ENCODE measurements at regions not wholly inside any gene's neighbourhood (a gene's known extent, or its start where the extent isn't known, plus 50 kb on each side); places are given as distances from the start of the nearest gene placed in this dataset.

DNA sequence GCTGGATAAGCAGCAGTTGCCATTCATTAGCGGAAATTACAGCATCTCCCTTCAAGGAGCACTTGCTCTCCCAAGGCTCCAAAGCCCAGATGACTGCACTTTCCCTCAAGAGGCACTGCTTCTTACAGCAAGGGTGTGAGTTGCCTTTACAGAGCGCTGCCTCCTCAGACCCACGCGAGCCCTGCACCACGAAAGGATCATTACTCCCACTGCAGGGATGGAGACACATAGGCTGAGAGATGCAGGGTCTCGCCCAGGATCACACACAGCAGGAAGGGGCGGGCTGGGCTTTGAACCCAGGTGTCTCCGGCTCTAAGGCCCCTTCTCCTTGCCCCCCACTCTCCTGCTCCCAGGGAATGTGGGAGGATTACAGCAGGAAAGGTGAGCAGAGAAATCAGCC lies 405.5 kb downstream of the MATN1 start:
- DNase-seq (ENCODE audit: low spot score in 2 of 2), result no peak
- Mint-ChIP-seq H3K27ac (no peak overlapping the region), H3K4me3 (no peak overlapping the region), H3K36me3 (no peaks in the 10 kb centered on the region), H3K9me3 (no peaks in the 10 kb centered on the region), H3K4me1 (no peaks in the 10 kb centered on the region)
- ATAC-seq, result no peak

DNA sequence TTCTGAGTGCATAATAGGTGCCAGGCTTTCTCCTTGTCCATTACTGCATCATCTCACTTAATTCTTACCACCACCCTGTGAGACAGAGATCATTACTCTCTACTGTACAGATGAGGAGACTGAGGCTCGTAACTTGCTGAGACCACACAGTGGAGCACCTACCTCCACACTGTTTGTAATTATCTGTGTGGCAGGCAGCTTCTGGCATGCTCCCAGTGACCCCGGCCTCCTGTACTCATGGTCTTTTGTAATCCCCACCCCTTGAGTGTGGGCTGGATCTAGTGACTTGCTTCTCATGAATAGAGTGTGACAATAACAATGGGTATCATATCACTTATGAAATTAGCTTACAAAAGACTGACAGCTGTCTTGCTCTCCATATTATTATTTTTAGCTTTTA lies 407.3 kb downstream of the MATN1 start:
- DNase-seq (ENCODE audit: low spot score in 2 of 2), result no peak
- Mint-ChIP-seq H3K4me3 (no peak overlapping the region), H3K4me1 (no peaks in the 10 kb centered on the region), H3K36me3 (no peaks in the 10 kb centered on the region), H3K9me3 (no peaks in the 10 kb centered on the region), H3K27ac (no peak overlapping the region)
- no peak for ATAC-seq

DNA sequence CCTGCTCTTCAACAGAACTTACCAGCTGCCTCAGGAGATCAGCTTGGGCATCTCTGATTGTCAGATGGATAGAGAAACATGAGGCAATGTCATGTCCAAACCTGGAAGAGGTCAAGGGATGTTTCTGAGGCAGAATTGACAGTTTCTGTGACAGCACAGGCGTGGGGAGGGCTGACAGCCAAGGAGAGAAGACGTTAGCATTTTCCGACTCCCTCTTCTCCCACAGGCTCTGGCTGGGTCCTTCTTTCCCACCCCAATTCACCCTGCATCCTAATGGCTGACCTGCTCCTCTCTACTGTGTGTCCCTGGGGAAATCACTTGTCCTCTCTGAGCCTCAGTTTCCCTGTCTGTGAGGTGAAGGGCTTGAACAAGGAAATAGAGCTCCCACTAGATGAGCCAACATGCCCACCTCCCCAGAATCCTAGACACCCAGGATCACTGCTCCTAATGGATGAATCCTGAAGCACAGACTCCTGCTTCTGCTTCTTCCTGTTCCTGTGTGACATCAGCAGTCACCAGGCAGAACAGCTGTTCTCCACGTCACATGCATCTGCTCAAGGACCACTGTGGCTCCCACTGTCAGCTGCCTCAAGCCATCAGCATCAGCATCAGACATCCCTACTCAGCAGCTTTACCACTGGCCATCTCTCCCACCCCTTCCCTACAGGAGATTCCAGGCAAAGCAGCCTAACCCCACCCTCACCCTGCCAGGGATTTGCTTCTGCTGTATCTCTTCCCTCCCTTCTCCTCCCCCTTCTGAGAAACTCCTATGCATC lies 408.0 kb downstream of the MATN1 start:
- Mint-ChIP-seq H3K9me3 (no peaks in the 10 kb centered on the region), H3K4me3 (no peak overlapping the region), H3K27ac (no peak overlapping the region), H3K36me3 (no peaks in the 10 kb centered on the region), H3K4me1 (no peaks in the 10 kb centered on the region)
- ATAC-seq (no peak), DNase-seq (ENCODE audit: low spot score in 2 of 2) (no peak)

DNA sequence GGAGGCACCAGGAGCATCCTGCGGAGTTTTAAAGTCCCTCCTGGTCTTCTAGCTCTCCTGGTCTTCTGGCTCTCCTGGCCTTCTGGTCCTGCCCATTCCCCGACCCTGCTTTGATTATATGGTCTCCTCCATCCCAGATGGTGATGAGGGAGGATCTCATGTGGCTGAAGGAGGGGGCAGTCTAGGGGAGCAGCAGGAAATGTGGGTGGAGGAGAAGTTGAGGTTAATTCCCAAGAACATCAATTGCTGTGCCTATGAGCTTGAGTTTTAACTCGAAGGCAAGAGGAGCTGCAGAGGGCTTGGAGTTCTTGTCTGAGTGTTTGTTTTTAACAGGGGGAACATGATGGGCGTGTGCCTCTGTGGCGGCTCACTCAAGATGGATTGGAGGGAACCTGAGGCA lies 408.8 kb downstream of the MATN1 start:
- H3K36me3 Mint-ChIP-seq, result no peaks in the 10 kb centered on the region
- H3K27ac Mint-ChIP-seq, result no peak overlapping the region
- no peak for DNase-seq (ENCODE audit: low spot score in 2 of 2)
- H3K4me1 Mint-ChIP-seq, result no peaks in the 10 kb centered on the region
- no peak for ATAC-seq
- H3K4me3 Mint-ChIP-seq, result no peak overlapping the region
- H3K9me3 Mint-ChIP-seq, result no peaks in the 10 kb centered on the region

DNA sequence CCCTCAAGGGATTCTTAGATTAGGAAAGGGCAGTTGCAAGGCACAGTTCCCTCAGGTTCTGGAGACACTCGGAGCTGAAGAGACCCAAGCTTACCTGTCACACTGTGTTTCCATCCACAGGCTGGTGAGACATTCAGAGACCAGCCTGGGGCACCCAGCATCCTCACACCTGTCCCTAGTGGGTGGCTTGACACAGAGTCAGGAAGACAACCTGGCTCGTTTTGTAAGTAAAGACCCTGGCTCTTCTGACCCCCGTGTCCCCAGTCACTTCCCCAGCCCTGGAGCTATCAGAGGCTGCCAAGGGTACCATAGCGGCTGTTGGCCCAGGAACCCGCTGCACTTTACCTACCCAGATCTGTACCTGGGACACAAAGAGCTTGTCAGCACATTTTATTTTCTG lies 409.8 kb downstream of the MATN1 start:
- DNase-seq (ENCODE audit: low spot score in 2 of 2), result no peak
- Mint-ChIP-seq H3K36me3 (no peaks in the 10 kb centered on the region), H3K4me3 (no peak overlapping the region), H3K9me3 (no peaks in the 10 kb centered on the region), H3K27ac (no peak overlapping the region), H3K4me1 (no peaks in the 10 kb centered on the region)
- ATAC-seq, result no peak

DNA sequence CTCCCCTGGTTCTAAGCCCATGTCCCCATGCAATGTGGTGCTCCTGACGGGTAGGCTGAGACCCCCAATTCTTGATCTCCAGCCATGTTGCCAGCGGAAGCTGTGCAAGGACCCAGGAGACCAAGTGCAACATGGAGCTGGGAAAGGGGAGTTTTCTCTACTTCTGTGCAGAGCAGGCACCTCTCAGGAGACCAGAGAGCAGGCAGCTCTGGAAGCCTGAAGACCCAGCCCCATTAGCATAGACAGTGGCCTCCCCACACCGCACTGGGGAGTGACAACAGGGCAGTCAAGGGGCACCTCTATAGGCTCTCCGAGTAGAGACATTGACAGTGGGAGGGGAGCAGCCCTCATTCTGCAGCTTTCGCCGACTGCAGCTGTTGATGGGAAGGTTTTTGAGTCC lies 410.2 kb downstream of the MATN1 start:
- Mint-ChIP-seq H3K4me3 (no peak overlapping the region), H3K4me1 (no peaks in the 10 kb centered on the region), H3K36me3 (no peaks in the 10 kb centered on the region), H3K9me3 (no peaks in the 10 kb centered on the region), H3K27ac (no peak overlapping the region)
- no peak for DNase-seq (ENCODE audit: low spot score in 2 of 2)
- ATAC-seq, result no peak

DNA sequence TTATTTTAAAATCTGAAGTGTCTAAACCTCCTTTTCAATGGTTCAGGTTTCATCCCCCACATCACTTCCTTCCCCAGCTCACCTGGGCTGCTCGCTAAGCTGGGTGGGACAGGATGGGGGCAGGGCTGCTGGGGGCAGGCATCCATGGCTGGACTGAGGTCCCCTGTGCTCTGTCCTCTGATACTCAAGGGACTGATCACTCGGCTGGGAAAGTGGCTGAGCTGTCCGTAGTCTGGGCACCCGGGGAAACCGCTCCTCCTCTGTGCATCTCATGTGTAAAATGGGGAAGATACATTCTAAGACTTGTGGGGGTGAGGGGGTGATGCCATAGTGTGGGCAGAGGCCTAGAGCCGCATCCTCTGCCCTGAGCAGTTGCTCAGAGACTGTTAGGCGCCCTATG lies 411.2 kb downstream of the MATN1 start:
- H3K4me1 Mint-ChIP-seq, result no peaks in the 10 kb centered on the region
- H3K27ac Mint-ChIP-seq, result no peak overlapping the region
- ATAC-seq (peak; percentile 13), DNase-seq (ENCODE audit: low spot score in 2 of 2) (no peak)
- H3K4me3 Mint-ChIP-seq, result no peak overlapping the region
- H3K9me3 Mint-ChIP-seq, result no peaks in the 10 kb centered on the region
- no peaks in the 10 kb centered on the region for H3K36me3 Mint-ChIP-seq

DNA sequence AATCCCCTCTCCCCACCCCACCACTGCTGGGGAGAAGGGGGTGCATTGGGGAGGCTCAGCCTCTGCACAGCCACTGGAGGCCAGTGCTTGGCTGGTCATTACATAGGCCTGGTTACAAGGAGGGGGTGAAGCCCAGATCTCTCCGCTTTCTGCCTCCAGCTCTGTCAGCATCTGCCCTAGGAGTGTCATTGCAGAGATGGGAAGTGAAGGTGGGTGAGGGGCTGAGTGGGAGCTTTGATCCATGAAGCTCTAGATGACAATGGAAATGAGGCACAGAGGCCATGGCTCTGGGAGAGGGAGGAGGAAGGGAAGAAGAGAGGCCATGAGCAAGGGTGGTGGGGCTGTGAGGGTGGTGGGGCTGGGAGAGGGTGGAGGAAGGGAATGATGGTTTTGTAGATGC lies 411.6 kb downstream of the MATN1 start:
- DNase-seq (ENCODE audit: low spot score in 2 of 2) (no peak), ATAC-seq (no peak)
- Mint-ChIP-seq H3K36me3 (no peaks in the 10 kb centered on the region), H3K4me3 (no peak overlapping the region), H3K4me1 (no peaks in the 10 kb centered on the region), H3K9me3 (no peaks in the 10 kb centered on the region), H3K27ac (no peak overlapping the region)

DNA sequence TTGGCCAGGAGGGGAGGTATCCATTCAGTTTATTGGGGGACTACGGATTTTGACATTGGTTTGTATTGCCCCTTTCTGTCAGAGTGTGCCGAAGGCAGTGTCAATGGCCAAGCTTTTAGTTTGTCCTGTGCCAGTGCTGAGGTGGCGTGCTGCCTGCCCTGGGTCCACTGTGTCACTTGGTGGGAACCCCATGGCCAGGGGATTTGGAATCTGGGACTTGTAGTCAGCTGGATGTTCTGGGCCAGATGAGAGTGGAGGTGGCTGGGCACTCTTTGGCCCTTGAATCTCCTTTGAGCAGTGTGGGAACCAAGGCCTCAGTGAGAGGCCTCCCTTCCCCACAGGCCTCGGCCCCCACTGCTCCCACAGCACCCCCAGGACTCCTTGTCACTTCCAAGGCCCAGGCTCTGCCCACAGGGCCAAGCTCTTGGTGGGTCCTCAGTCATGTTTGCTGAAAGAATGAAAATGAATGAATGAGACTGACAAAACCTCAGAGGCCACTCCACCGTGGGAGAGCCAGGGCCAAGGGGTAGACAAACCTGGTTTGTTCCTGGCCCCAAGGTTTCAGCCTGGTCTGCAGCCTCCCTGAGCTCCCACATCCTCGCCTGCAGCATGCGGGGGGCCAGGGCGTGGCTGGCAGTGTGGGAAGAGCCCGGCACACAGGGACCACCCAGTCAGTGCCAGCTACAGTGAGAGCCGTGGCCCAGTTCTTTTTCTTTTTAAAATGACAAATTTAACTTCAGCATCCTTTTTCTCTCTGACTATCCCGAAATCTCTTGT lies 412.2 kb downstream of the MATN1 start:
- H3K27ac Mint-ChIP-seq, result no peak overlapping the region
- ATAC-seq (no peak), DNase-seq (ENCODE audit: low spot score in 2 of 2) (no peak)
- H3K9me3 Mint-ChIP-seq, result no peaks in the 10 kb centered on the region
- H3K4me3 Mint-ChIP-seq, result no peak overlapping the region
- H3K4me1 Mint-ChIP-seq, result no peaks in the 10 kb centered on the region
- no peaks in the 10 kb centered on the region for H3K36me3 Mint-ChIP-seq

DNA sequence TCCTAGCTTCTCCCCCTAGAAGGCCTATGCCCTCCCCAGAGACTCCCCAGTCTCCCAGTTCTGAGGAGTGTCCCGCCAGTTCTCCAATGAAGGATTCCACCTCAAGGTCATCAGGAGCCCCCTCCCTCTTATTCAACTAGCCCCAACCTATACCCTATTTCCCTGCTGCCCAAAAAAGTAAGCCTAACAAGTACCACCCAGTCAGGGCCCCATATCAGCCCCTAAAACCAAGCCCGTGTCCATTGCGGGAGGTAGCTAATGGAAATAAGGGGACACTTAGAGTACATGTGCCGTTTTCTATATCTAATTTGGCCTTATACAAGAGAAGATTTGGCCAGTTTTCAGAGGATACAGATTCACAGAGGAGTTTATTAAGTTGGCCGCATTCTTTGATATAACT lies 416.2 kb downstream of the MATN1 start:
- Mint-ChIP-seq H3K4me3 (no peak overlapping the region), H3K36me3 (no peaks in the 10 kb centered on the region), H3K4me1 (no peaks in the 10 kb centered on the region), H3K9me3 (no peaks in the 10 kb centered on the region), H3K27ac (no peak overlapping the region)
- DNase-seq (ENCODE audit: low spot score in 2 of 2) (no peak), ATAC-seq (no peak)

DNA sequence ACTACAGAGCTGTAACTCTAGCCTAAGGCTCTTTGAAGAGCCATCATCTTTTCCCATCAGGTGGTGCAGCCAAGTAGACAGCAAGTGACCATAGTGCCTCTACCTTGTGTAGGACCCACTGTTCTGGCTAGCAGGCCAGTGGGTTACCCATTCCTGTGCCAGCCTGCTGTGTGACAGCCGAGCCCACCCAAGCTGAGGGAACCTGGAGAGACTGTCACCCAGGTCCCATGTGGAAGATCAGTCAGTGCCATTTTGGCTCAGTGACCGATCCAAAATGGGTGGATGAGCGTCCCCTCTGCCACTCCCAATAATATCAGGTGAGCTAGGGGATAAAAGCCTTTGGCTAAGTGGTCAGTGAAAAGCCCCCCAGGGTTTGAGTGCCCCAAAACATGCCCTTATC lies 417.9 kb downstream of the MATN1 start:
- Mint-ChIP-seq H3K36me3 (no peaks in the 10 kb centered on the region), H3K27ac (no peak overlapping the region), H3K4me3 (no peak overlapping the region), H3K9me3 (no peaks in the 10 kb centered on the region), H3K4me1 (no peaks in the 10 kb centered on the region)
- ATAC-seq, result no peak
- DNase-seq (ENCODE audit: low spot score in 2 of 2), result peak in 1 of 2 donors; percentile 33

DNA sequence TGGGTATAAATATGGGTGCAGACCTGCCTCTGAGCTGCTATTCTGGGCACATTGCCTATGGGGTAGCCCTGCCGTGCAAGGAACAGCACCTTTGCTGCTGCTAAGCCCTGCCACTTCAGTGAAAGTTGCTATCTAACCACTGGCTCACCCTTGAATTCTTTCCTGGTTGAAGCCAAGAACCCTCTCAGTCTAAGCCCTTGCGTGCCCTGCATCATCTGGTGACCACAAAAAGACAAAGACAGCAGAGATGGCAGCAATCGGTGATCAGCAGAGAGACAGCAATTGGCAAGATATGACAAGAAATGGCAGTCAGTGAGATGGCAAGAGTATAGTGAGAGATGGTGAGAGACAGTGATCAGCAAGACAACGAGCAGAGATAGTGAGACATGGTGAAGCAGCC lies 418.3 kb downstream of the MATN1 start:
- Mint-ChIP-seq H3K9me3 (no peaks in the 10 kb centered on the region), H3K36me3 (no peaks in the 10 kb centered on the region), H3K4me1 (no peaks in the 10 kb centered on the region), H3K4me3 (no peak overlapping the region), H3K27ac (no peak overlapping the region)
- peak in 1 of 2 donors; percentile 26 for DNase-seq (ENCODE audit: low spot score in 2 of 2)
- ATAC-seq, result no peak

DNA sequence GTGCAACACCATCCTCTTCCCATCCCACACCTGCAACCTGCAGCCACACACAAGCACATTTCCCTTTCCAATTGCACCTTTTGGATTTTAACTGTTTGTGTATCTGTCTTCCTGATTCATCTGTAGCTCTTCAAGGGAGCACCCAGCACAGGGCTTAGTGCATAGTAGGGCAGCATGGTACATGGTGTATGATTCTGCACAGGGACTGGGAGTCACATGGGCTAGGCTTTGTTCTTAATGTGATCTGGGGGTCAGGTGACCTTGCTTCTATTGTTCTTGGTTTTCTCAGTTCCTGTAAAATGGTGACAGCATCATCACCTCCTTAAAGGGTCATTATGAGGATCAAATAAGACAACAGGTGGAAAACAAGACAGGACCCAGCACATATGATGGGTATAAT lies 419.3 kb downstream of the MATN1 start:
- H3K36me3 Mint-ChIP-seq, result no peaks in the 10 kb centered on the region
- H3K4me3 Mint-ChIP-seq, result no peak overlapping the region
- H3K27ac Mint-ChIP-seq, result no peak overlapping the region
- no peaks in the 10 kb centered on the region for H3K9me3 Mint-ChIP-seq
- DNase-seq (ENCODE audit: low spot score in 2 of 2) (peak in 1 of 2 donors; percentile 25), ATAC-seq (no peak)
- H3K4me1 Mint-ChIP-seq, result no peaks in the 10 kb centered on the region

DNA sequence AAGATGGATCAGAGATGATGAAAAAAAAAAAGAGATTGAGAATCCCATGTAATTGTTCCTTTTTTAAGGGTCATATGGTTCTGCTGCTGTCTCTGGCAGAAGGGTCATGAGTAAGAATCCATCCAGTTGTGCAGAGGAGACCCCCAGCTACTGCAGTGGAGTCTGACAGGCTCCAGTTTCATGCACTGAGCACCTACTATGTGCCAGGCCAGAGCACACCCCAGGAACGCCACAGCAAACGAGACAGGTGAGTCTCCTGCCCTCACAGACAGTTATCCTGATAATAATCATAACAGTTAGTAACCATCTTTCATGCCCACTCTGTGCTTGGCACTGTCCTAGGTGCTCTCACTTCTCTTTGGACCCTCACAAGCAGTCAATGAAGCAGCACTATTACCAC lies 420.0 kb downstream of the MATN1 start:
- ATAC-seq (no peak), DNase-seq (ENCODE audit: low spot score in 2 of 2) (peak in 1 of 2 donors; percentile 0)
- no peak overlapping the region for H3K4me3 Mint-ChIP-seq
- H3K36me3 Mint-ChIP-seq, result no peaks in the 10 kb centered on the region
- H3K27ac Mint-ChIP-seq, result no peak overlapping the region
- no peaks in the 10 kb centered on the region for H3K4me1 Mint-ChIP-seq
- no peaks in the 10 kb centered on the region for H3K9me3 Mint-ChIP-seq

DNA sequence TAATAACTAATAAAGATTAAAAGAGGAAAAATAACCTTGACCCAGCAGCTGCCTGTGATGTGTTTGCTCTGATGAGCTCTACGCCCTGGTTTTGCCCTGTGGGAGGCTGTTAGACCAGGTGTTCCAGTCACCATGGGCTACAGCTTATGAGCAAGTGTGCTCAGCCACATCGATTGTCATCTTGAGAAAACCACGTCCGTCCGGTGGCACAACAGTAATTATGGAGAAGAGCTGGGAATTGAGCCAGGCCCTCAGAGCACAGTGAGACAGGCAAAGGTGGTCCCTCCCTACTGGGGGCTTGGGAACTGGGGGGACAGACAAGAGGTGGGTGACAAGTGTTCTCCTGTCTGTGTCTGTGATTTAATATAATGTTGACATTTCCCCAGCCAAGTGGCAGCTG lies 420.5 kb downstream of the MATN1 start:
- DNase-seq (ENCODE audit: low spot score in 2 of 2) (peak in 1 of 2 donors; percentile 6), ATAC-seq (no peak)
- H3K36me3 Mint-ChIP-seq, result no peaks in the 10 kb centered on the region
- H3K27ac Mint-ChIP-seq, result no peak overlapping the region
- no peaks in the 10 kb centered on the region for H3K4me1 Mint-ChIP-seq
- H3K9me3 Mint-ChIP-seq, result peaks cover 1% of the 10 kb centered on the region
- H3K4me3 Mint-ChIP-seq, result no peak overlapping the region

DNA sequence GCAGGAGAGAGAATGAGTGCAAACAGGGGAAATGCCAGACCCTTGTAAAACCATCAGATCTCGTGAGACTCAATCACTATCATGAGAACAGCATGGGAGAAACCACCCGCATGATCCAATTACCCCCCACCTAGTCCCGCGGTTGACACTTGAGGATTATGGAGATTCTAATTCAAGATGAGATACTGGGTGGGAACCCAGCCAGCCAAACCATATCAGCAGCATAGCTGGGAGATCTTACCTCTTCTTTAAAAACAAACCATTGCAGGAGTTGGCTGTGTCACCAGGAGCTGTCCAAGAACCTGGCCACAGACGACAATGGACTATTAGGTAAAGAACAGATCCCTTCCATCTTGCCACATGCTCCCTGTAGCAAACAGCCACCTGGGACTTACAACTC lies 422.7 kb downstream of the MATN1 start:
- ATAC-seq (no peak), DNase-seq (ENCODE audit: low spot score in 2 of 2) (peak in 1 of 2 donors; percentile 8)
- H3K4me3 Mint-ChIP-seq, result no peak overlapping the region
- no peaks in the 10 kb centered on the region for H3K4me1 Mint-ChIP-seq
- peaks cover 10% of the 10 kb centered on the region for H3K9me3 Mint-ChIP-seq
- no peak overlapping the region for H3K27ac Mint-ChIP-seq
- H3K36me3 Mint-ChIP-seq, result no peaks in the 10 kb centered on the region
